Activated CD4-positive, alpha-beta T cell treated with anti-CD3 and anti-CD28 coated beads, Interleukin-10, Interleukin-2, amounts not matched to agents 100 ng/mL and 50 ng/mL, durations not matched to agents 16 hours and 8 hours (primary cell): ENCODE measurements at regions not wholly inside any gene's neighbourhood (a gene's known extent, or its start where the extent isn't known, plus 50 kb on each side); places are given as distances from the start of the nearest gene placed in this dataset.

Source experiments
- DNase-seq: peaks from one replicate; pipeline ENCODE4 v3.0.0-alpha.2; 2020

GRCh38 chr5:74309050-74309449, 331.5 kb downstream of the ENC1 start:
- no peak for DNase-seq

- no peak for DNase-seq
These were observed 333.7 kb downstream of the ENC1 start for GRCh38 chr5:74306845-74307244.

- no peak for DNase-seq
These were observed 336.0 kb downstream of the ENC1 start for GRCh38 chr5:74304536-74304935.

GRCh38 chr5:74303578-74303977, 336.9 kb downstream of the ENC1 start:
- no peak for DNase-seq

DNA sequence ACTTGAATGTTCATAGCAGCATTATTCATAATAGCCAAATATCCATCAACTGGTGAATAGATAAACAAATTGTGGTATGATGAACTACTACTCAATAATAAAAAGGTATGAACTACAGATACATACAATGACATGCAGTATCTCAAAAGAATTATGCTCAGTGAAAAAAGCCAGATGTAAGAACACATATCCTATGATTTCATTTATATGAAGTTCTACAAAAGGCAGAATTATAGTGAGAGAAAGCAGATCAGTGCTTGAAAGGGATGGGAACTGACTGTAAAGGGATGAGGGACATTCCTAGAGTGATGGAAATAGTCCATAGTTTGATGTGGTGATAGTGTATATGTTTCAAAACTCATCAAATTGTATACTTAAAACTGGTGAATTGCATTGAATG, 339.0 kb downstream of the ENC1 start:
- no peak for DNase-seq

DNA sequence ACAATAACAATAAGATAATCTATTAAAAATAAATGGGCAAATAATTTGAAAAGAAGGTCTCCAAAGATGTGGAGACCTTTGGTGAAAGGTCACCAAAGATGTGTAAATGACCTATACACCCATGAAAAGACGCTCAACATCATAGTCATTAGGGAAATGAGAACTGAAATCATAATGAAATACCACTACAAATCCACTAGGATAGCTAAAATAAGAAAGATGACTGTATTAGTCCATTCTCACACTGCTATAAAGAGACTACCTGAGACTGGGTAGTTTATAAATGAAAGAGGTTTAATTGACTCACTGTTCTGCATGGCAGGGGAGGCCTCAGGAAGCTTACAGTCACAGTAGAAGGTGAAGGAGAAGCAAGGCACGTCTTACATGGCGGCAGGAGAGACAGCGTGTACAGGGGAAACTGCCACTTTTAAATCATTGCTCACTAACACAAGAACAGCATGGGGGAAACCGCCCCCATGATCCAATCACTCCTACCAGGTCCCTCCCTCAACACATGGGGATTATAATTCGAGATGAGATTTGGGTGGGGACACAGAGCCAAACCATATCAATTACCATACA, 339.6 kb downstream of the ENC1 start:
- DNase-seq = no peak

GRCh38 chr5:74299833-74300232, 340.7 kb downstream of the ENC1 start:
- DNase-seq = no peak

GRCh38 chr5:74296685-74297408, 343.7 kb downstream of the ENC1 start:
- no peak for DNase-seq

DNA sequence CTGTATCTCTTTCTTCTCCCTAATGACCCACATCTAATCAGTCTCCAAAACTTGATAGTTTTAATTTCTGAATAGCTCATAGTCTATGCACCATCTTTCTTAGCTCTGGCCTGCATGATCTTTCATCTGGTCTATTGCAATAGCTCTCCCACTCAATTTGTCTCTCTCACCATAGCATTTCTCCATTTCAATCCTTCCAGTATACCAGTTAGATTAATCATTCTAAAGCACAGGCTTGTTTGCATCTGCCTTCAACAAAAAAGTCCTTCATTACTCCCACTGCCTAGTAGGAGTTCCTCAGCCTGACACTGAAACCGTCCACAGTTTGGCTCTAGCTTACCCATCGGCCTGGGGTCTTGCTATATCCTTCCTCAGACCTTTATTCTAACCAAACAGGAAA, 344.9 kb downstream of the ENC1 start:
- DNase-seq = no peak

GRCh38 chr5:74295141-74295540, 345.4 kb downstream of the ENC1 start:
- no peak for DNase-seq

- no peak for DNase-seq
These were observed 346.3 kb downstream of the ENC1 start for GRCh38 chr5:74294231-74294705.

DNA sequence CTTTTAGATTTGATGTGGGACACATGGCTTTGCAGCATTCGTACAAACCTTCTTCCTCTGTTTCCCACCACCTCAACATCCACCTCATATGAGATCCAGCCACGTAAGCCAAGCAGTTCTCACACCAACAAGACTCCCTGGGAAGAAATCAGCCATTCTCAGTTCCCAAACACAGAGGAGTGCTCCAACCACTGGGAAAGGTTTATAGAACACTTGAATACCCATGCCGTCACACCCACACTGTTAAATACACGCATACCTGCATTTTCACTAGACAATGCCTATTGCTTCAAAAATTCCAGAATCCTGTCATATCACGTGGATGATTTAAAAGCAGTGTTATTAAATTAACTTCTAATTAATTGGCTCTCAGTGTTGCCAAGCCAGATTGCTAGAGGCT, 347.3 kb downstream of the ENC1 start:
- no peak for DNase-seq

DNA sequence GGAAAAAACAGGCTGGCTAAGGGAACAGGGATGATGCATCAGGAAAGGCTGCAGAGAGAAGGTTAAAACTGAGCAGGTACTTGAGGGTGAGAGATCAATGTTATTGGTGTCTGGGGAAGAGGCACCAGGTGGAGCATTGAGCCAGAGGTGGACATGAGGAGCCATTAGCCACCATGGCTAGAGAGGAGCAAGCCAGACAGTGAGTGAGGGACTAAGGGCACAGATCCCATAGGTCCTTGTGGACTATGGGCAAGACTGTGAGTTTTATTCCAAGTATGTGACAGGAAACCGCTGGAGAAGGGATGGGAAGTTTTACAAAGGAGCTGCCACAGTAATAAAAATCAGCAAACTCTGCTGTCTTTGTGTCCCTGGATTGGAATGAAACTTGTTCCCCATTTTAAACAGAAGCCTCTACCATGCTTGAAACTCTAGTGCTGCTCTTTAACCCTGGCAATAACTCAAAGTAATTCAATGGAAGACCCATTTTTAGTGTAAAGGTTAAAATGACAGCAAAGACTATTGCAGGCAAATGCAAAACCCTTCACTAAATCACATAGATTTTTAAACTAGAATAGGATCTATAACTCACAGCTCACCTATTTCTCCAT, 349.8 kb downstream of the ENC1 start:
- DNase-seq = no peak

- DNase-seq = no peak
These were observed 350.8 kb downstream of the ENC1 start for GRCh38 chr5:74289691-74290090.

GRCh38 chr5:74289238-74289637, 351.3 kb downstream of the ENC1 start:
- no peak for DNase-seq

DNA sequence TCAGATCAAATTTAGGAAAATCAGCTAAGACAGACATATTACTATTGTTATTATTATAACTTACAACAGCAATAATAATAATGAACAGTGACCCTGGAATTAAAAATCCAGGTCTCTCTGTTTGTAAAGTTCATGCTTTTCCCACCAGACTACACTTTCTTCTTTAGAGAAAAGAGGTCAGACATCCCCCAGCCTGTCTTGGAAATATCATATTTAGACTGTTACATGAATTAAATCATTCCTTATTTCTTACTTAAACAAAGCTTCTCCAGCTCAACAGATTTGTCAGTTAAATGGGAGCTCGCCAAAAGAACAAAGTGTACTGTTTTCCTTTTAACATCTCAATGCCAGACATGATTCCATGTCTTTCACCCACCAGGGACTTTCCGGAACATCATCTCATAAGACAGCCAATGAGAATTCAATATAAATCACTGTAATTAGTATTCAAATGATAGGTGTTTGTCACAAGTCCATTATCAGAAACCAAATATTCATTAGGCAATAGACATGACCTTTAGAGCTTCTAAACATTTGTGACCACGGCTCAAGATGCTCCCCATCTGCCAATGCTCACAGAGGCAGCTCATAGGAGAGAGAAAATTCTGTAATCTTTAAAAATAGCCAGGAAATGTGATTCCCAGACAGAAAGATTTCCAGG, 351.9 kb downstream of the ENC1 start:
- no peak for DNase-seq

DNA sequence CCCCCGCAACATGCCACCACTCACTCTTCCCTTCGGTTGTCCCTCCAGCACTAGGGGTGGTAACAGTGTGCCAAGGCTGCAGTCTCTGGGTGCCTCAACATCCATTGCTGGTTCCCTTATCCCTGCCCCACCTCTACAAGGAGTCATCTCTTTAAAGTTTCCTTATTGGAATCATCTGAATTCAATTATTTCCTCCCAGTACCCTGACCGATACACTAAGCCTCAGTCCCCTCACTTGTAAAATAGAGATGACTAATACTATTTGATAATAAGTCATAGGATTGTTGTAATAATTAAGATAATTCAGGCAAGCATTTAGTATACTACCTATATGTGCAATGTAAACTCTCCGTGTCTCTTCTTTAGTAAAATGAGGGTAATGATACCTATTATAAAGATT, 352.5 kb downstream of the ENC1 start:
- DNase-seq = no peak

- no peak for DNase-seq
These were observed 353.5 kb downstream of the ENC1 start for GRCh38 chr5:74286734-74287695.

DNA sequence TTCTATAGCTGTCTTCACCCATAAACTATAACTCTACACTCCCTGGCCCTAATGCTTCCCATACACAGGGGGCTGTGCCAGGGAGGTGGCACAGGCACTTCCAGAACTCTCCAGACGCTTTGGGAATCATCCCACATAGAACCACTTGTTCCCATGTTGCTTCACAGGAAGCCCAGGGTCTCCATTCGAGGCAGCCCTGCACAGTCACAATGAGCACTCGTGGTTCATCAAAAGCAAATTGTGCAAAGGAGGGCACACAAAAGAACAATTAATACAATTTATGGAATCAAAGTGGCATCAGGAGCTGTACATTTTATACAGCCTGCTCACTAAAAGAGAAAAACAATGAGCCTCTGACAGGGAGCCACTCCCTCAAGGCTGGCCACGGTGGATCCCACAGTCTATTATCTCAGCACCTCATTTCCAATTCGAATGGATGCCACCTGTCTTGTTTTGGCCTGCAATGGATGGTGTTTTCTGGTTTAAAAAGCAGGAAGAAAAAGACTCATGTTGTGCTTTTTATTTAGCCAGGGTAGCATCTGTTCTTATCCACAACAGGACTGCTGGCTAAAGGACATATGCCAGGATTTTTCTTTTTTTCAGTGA, 354.8 kb downstream of the ENC1 start:
- DNase-seq = no peak

DNA sequence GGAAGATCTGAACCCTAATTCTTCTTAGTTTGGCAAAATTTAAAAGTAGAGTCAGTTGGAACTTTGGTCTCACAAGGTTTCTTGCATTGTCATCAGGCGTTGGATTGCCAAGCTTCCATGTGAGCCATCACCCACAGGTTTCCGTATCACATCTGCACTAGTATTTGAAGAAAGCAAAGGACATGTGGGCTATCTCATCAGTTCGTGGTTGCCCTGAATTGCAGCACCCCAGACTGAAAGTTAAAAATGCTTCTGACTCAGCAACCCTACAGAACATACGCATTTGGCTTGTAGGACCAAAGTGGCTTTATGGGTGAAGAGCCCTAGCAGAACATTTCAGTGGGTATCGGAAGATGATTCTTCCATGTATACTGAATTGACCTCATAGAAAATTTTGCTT, 358.0 kb downstream of the ENC1 start:
- peak; percentile 4 for DNase-seq

DNA sequence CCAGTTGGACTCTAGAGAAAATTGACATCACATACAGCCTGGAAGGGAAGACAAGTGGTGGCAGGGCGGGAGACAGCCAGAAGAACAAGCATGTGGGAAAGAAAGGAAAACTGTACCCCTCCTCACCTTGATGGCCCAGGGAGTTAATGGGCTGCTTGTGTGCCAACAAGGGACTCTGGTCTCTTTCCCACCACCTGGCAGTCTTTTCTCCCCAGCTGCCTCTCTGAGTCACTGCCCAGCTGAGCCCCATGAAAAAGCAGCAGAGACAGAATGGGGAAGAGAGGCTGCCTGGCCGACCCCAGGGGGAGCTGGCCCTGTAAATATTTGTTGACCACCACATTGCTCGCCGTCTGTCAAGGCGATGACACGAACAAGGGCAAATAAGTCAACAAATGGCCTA, 359.4 kb downstream of the ENC1 start:
- DNase-seq = no peak

- DNase-seq = no peak
These were observed 360.2 kb downstream of the ENC1 start for GRCh38 chr5:74280306-74280705.
